Activated T-cell treated with anti-CD3 and anti-CD28 coated beads, Interleukin-2, amount 50 U/mL, for 1 hour (primary cell): ENCODE measurements at regions not wholly inside any gene's neighbourhood (a gene's known extent, or its start where the extent isn't known, plus 50 kb on each side); places are given as distances from the start of the nearest gene placed in this dataset.

Experiments
- DNase-seq: peaks from one replicate; pipeline ENCODE4 v3.0.0-alpha.2; 2020

DNA sequence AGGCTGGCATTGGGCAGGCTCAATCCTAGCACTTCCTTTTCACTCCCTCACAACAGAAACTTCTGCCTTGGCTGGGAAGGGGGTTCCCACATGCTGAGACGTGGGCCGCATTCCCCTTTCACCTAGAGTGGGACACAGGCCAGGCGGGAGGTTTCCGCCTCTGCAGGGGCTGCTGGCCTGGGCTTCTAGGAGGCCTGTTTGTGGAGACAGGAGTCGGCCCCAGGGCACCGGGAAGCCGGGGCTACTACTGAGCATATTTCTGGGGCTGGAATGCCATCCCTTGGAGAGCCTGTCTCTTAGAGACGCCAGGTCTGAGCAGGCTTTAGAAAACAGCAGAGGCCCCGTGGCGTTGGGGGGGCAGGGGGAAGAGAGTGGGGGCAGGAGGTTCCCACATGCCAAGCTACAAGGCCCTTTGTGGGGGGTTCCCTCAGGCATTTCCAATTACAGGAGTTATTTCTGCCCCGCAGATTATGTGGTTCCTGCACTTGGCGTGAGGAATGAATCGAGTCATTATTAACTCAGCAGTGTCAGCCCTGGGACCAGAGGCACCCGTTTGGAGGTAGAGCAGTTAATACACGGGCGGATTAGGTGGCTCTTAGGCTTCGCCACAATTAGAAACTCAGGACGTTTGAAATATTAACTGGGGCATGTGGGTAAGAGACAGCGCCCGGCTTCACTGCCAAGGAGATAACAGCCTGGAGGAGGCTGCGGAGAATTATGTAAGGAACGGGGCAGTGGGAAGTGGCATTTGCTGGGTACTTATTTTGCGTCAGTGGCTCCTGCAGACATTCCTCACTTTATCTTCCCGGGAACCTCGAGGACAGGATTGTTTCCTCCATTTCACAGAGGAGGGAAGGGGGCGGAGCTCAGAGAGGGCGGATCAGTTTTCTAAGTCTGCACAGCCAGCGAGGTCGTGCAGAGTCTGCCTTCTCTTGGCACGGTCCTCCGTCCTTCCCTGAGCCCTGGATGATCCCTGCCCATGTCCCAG, 162.5 kb downstream of the MAF start:
- no peak for DNase-seq

DNA sequence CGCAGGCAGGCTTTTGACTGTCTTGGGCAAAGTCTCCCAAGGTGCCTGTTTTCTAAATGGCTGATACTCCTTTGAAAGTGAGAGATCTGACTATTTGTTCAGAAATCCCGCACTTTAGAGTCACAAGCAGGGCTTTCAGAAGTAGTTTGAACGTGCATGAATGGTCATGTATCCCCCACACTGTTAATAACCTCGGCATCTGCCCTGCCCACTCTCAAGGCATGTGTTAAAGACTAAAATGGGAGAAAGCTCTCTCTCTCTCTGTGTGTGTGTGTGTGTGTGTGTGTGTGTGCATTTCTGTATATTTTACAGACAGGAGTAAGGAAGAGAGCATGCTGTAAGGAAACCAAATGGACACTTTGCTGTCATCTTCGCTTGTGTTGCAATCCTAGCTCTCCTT, 163.7 kb downstream of the MAF start:
- no peak for DNase-seq

DNA sequence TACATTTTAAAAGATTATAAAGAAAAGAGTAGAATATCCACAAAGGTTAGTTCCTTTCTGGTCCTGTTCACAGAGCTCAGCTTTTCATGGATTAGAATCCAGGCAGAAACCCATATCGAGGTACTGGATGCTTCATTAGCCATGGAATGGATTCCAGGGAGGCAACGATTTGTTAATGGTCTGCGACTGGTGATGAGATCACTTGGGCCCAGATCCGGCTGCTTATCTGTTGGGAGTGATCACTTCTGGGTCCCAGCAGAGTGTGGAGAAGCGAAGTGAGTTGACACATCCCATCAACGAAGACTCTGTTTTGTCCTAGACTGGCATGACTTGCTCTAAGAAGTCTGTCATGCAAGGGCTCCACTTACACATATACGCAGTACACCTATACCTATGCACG, 165.8 kb downstream of the MAF start:
- no peak for DNase-seq

GRCh38 chr16:79434092-79434491, 166.4 kb downstream of the MAF start:
- DNase-seq: no peak

GRCh38 chr16:79431923-79432322, 168.6 kb downstream of the MAF start:
- DNase-seq: no peak

GRCh38 chr16:79430191-79430678, 170.3 kb downstream of the MAF start:
- no peak for DNase-seq

DNA sequence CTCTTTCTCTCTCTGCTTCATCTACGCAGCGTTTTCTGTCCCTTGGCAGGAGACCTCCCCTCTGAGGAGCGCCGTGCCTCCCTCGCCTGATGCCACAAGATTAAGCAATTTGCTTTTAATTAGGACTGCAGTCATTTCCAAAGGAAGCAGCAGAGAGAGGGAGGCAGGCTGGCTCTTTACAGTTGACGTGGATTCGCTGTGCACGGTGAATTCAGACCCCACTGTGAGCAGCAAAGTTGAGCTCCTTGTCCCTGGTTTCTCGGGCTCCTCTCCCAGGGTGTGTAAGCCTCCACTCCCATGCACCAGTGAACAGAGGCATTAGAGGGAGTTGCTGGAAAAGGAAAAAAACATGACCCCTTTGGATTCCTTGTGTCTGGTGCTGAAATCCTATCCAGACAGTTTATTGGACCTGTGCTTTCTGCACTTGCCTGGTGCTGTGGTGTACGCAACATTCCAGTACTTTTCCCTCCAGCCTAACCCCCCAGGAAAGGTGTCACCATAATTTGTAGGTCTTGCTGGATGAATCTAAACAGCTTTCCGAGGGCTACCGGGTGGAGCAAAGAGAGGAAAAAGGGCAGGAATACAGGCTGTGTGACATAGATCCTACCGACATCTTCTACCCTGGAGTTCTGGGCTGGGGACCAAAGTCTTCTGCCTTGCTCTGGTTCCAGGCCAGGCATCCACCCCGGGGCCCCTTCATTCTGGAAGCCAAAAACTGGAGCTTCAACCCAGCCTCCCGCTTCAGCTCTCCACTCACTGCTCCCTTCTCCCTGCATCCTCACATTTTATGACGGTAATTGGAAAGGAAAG, 171.0 kb downstream of the MAF start:
- no peak for DNase-seq

DNA sequence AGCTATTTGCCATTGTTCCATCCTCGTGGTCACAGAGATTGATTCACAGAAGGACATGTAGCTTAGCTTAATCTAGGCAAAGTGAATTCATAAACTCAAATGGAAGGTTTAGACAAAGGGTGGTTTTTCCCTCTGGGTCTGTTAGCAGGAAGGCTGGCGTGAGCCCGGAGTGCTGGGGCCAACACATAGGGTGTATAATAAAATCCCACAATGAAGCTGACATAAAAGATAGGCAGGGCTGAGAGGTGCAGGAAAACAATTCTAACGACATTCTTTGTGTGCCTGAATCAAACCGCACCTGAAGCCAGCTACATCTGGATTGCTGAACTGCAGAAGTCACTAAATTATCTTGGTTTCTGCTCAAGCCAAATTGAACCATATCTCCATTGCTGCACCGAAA, 173.9 kb downstream of the MAF start:
- DNase-seq: no peak

DNA sequence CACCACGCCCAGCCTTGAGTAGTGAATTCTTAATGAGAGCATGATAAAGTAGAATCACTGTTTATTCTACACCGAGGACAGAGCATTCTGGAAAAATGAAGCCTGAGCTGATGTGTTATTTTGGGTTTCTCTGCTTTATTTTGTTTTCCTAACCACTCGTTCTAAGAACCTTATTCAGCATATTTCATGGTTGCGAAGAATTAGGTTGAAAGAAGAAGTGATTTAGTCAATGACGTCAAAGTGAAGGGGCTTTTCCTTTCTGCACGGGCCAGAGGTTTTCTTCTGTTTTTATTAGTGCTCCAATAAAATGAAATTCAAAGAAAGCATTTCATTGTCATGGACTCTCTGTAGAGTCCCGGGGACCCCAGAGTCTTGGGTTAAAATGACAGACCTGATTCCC, 178.5 kb downstream of the MAF start:
- no peak for DNase-seq

- no peak for DNase-seq
These were observed 179.4 kb downstream of the MAF start for GRCh38 chr16:79421126-79421525.

GRCh38 chr16:79420493-79420892, 180.0 kb downstream of the MAF start:
- DNase-seq: no peak

GRCh38 chr16:79419148-79419547, 181.4 kb downstream of the MAF start:
- DNase-seq: no peak

DNA sequence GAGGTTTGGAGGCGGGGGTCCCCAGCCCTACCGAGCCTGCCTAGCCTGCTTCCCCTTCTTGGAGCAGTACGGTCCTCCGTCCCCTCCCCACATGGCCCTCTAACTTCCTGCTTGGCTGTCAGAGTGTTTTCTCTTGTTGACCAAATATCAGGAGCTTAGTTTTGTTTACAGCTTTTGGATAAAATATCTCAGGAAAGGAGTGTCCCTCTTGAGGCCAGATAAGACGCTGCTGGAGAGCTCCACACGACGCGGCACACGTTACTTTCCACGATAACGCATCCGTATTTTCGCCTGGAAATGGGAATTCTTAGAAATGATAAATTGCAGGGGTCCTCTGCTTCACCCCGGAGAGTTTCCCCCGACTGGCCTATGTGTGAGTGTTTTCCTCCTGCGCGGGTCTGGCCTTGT, 182.9 kb downstream of the MAF start:
- DNase-seq: no peak

- no peak for DNase-seq
These were observed 184.4 kb downstream of the MAF start for GRCh38 chr16:79415983-79416640.

- no peak for DNase-seq
These were observed 187.7 kb downstream of the MAF start for GRCh38 chr16:79412783-79413225.

- no peak for DNase-seq
These were observed 188.7 kb downstream of the MAF start for GRCh38 chr16:79411805-79412204.

- DNase-seq: no peak
These were observed 189.2 kb downstream of the MAF start for GRCh38 chr16:79411357-79411756.

- DNase-seq: no peak
These were observed 190.6 kb downstream of the MAF start for GRCh38 chr16:79409978-79410377.

GRCh38 chr16:79408355-79408754, 192.2 kb downstream of the MAF start:
- no peak for DNase-seq

DNA sequence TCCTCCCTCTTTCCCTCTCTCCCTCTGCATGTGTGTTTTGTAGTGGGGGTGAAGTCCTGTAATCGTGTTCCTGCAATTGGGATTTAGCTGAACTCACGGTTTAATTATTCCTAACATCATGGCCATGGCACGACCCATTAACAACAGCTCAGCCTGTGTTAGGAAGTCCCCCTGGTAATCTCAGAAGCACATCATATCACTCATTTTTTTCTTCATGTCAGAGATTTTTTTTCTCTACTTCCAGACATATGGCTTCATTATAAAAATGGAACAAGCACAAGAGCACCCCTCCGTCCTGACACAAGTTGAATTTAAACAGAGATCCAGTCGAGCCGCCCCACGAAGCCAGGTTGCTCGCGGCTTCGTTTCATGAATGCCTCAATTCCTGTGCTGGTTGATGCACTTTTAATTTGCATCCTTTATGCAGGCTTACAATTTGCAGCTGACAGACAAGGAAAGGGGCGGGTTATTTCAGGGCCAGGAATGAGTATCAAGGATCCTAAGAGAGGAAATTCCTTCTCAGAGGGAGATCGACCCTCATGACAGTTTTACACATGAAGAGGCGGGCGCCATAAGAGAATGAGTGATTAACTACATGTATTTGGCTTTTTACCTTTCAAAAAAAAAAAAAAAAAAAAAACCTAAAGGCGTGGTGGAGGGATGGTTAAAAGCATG, 192.9 kb downstream of the MAF start:
- no peak for DNase-seq

GRCh38 chr16:79407005-79407404, 193.5 kb downstream of the MAF start:
- no peak for DNase-seq

DNA sequence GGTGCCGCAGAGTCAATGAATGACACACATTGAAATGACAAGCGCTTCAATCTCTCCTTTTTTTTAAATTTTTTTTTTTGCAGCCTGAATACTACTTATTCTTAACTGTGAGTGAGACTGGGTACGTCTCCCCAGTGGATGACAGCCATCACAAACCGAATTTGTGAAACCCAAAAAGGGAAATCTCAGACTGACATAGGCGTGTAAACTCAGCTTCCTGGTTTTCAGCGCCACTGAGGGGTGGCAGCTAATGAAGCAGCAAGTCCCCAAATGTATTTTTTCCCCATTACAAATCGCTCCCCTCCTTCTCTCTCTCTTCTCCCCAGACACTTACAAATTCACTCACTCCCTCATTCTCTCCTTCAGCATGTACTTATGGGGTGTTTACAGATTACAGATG, 196.0 kb downstream of the MAF start:
- DNase-seq: no peak

GRCh38 chr16:79403534-79403933, 197.0 kb downstream of the MAF start:
- no peak for DNase-seq
